Adrenal gland (tissue), 5 donors: ENCODE measurements at regions not wholly inside any gene's neighbourhood (a gene's known extent, or its start where the extent isn't known, plus 50 kb on each side); places are given as distances from the start of the nearest gene placed in this dataset.

ENCODE experiments used
- CTCF ChIP-seq, 6 experiments: fragments of 450-650 bp in 4 of 6; fragments of 200-600 bp in 2 of 6; sonication (generic) in 1 of 6; IDR thresholded peaks; 1 replicate in 5 of 6; 2 replicates in 1 of 6; pipeline versions ENCODE4 v1.5.1 to v1.8.0; 2016 to 2021; ENCODE audit warnings: antibody characterized with exemption in 6 of 6, mild to moderate bottlenecking in 2 of 6, moderate library complexity in 1 of 6
- POLR2A ChIP-seq, 2 donors: fragments of 450-650 bp; IDR thresholded peaks; one replicate each; pipeline ENCODE4 v1.6.1; 2017; ENCODE audit warnings: antibody characterized with exemption in 2 of 2, mild to moderate bottlenecking in 2 of 2, moderate library complexity in 1 of 2
- donor health status: DM: no; HTN: no; CAD: no.

DNA sequence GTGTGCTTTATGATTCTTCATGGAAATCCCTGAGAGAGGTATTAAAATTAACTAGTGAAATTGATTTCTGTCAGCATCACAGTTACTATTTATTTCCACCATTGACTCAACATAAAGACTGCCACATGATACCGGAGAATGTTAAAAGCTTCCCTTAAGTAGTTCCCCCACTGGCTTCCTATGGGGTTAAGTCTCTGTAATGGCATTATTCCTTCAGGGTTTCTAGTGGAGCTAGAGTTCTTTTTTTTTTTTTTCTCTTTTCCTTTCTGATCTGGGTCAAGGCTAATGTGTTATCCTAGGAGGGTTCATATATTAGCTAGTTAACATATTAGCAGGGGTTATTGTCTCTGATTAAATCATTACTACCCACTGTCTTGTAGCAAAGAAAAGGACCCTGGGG, 1919.1 kb upstream of the PIK3C3 start:
- no peak for TF ChIP-seq CTCF (IDR thresholded peaks at IDR 0.05)
- TF ChIP-seq POLR2A (IDR thresholded peaks at IDR 0.05), result no peak
